Gastroesophageal sphincter (tissue), 3 donors: ENCODE measurements at regions not wholly inside any gene's neighbourhood (a gene's known extent, or its start where the extent isn't known, plus 50 kb on each side); places are given as distances from the start of the nearest gene placed in this dataset.

Experiments used
- CTCF ChIP-seq, 4 experiments: fragments of 200-600 bp in 2 of 4; fragments of 450-650 bp in 2 of 4; sonication (generic) in 1 of 4; IDR thresholded peaks; one replicate each; pipeline ENCODE4 v1.5.1; 2017 to 2019; ENCODE audit warnings: antibody characterized with exemption in 4 of 4, mild to moderate bottlenecking in 2 of 4, moderate library complexity in 2 of 4
- POLR2A ChIP-seq, 2 donors: fragments of 450-650 bp; IDR thresholded peaks; one replicate each; pipeline ENCODE4 v1.6.1; 2017; ENCODE audit warnings: antibody characterized with exemption in 2 of 2, mild to moderate bottlenecking in 2 of 2, moderate library complexity in 1 of 2
- POLR2AphosphoS5 ChIP-seq: sonication (generic); formaldehyde crosslinking; IDR thresholded peaks from one replicate; pipeline ENCODE4 v1.6.1; 2017; ENCODE audit warnings: antibody characterized with exemption

GRCh38 chr7:32228601-32229000 lies 158.4 kb upstream of the PDE1C start:
- no peak for TF ChIP-seq CTCF (IDR thresholded peaks at IDR 0.05)
- no peak for TF ChIP-seq POLR2AphosphoS5
- TF ChIP-seq POLR2A (IDR thresholded peaks at IDR 0.05): no peak
